ENCODE measurements at regions not wholly inside any gene's neighbourhood (a gene's known extent, or its start where the extent isn't known, plus 50 kb on each side); places are given as distances from the start of the nearest gene placed in this dataset.

DNA sequence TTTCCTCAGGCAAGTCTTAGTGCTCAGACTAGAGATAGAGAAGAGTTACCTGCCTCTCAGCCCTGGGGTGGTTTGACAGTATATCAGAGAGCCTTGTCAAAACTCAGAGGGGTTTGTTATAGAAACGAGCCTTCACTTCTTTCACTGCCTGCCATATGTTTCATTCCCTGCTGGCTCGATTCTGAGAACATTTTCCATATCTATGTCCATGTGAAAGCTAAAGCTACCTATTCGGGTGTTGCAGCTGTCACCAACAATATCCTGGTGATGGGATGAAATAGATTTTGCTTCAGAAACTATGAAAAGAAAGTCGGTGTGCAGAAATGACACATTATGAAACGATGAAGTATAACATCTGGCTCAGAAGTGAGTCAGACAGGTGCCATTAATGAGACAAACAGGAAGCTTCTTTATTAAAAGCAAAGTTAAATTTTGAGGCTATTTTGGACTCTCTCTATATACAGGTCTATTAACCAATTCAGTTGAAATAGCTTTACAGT, 56.1 kb upstream of the TANK start:
- H2AFZ ChIP-seq (ENCODE audit: insufficient read depth, low read depth, low read length, poor library complexity, severe bottlenecking): peak overlapping the region; percentile 40
- Mint-ChIP-seq H3K9me3 (ENCODE audit: insufficient read depth) (no peaks in the 10 kb centered on the region), H3K27ac (peak overlapping the region; percentile 72), H3K27me3 (no peaks in the 10 kb centered on the region), H3K4me1 (peaks cover 19% of the 10 kb centered on the region), H3K4me3 (peak overlapping the region; percentile 83)
- H3K9me3 ChIP-seq (ENCODE audit: control extremely low read depth in 1 of 3, control insufficient read depth in 2 of 3, insufficient read depth in 1 of 3, low read length in 2 of 3): no peaks in the 10 kb centered on the region
- H3K4me2 ChIP-seq (replicated peaks; ENCODE audit: low read depth, low read length, poor library complexity, severe bottlenecking): peak overlapping the region; percentile 35
- H3K4me3 ChIP-seq (ENCODE audit: control extremely low read depth in 1 of 5, extremely low read depth in 1 of 5, insufficient read depth in 1 of 5, low read depth in 2 of 5, low read length in 4 of 5): peak overlapping the region in 1 of 5 experiments; percentile 43
- intact Hi-C loops (cut with micrococcal nuclease): loop anchor here (2.0 to 5.0 kb wide), 2 partner anchors 15 to 33 kb away; no protein-coding TSS in a partner anchor
- no peaks in the 10 kb centered on the region for H3K79me2 ChIP-seq (ENCODE audit: control insufficient read depth, insufficient read depth, low read length)
- no peak overlapping the region for H3K27ac ChIP-seq (ENCODE audit: low read length in 2 of 2)
- ChIA-PET POLR2A (no interaction called here), CTCF (interaction anchor here (0.9 to 1.9 kb wide), 5 partner anchors 11 to 42 kb away, joined by 3 to 5 read pairs (median 3); no protein-coding TSS in a partner anchor)
- no peaks in the 10 kb centered on the region for H4K20me1 ChIP-seq (ENCODE audit: control insufficient read depth, insufficient read depth, low read length, poor library complexity, severe bottlenecking)
- peaks cover 0 to 6% of the 10 kb centered on the region in 2 donors for H3K4me1 ChIP-seq (ENCODE audit: control insufficient read depth in 2 of 2, insufficient read depth in 2 of 2, low read length in 2 of 2)
- H3K36me3 ChIP-seq (replicated peaks in 1 of 2; ENCODE audit: control extremely low read depth in 1 of 2, control insufficient read depth in 1 of 2, extremely low read depth in 1 of 2, insufficient read depth in 2 of 2, low read length in 1 of 2): no peaks in the 10 kb centered on the region
- WGBS (ENCODE audit: insufficient coverage): 83% methylated on average over 1 of the region's 5 CpGs
- TF ChIP-seq EZH2 (IDR thresholded peaks at IDR 0.05; ENCODE audit: borderline replicate concordance, insufficient read depth, low read depth, low read length, poor library complexity, severe bottlenecking): no peak
- no peak for TF ChIP-seq CTCF (IDR thresholded peaks at IDR 0.05)
- peak overlapping the region; percentile 20 for H3K9ac ChIP-seq (ENCODE audit: low read length)
- peak; percentile 33 for ATAC-seq (ENCODE audit: low read depth)
- DNase-seq: peak; percentile 14
- H3K27me3 ChIP-seq (replicated peaks in 1 of 4; ENCODE audit: control extremely low read depth in 1 of 4, control insufficient read depth in 3 of 4, insufficient read depth in 4 of 4, low read length in 3 of 4): peaks cover 0 to 4% (median 0%) of the 10 kb centered on the region in 4 experiments

GRCh38 chr2:161107265-161107664, 53.0 kb upstream of the TANK start:
- Histone ChIP-seq H3K4me2 (replicated peaks; ENCODE audit: low read depth, low read length, poor library complexity, severe bottlenecking) (no peak overlapping the region), H3K79me2 (ENCODE audit: control insufficient read depth, insufficient read depth, low read length) (no peaks in the 10 kb centered on the region), H3K9ac (ENCODE audit: low read length) (no peak overlapping the region), H3K4me1 (ENCODE audit: control insufficient read depth in 2 of 2, insufficient read depth in 2 of 2, low read length in 2 of 2) (peaks cover 0 to 6% of the 10 kb centered on the region in 2 donors), H3K36me3 (replicated peaks in 1 of 2; ENCODE audit: control extremely low read depth in 1 of 2, control insufficient read depth in 1 of 2, extremely low read depth in 1 of 2, insufficient read depth in 2 of 2, low read length in 1 of 2) (no peaks in the 10 kb centered on the region), H4K20me1 (ENCODE audit: control insufficient read depth, insufficient read depth, low read length, poor library complexity, severe bottlenecking) (no peaks in the 10 kb centered on the region), H2AFZ (ENCODE audit: insufficient read depth, low read depth, low read length, poor library complexity, severe bottlenecking) (no peak overlapping the region), H3K9me3 (ENCODE audit: control extremely low read depth in 1 of 3, control insufficient read depth in 2 of 3, insufficient read depth in 1 of 3, low read length in 2 of 3) (no peaks in the 10 kb centered on the region), H3K4me3 (ENCODE audit: control extremely low read depth in 1 of 5, extremely low read depth in 1 of 5, insufficient read depth in 1 of 5, low read depth in 2 of 5, low read length in 4 of 5) (no peak overlapping the region), H3K27ac (ENCODE audit: low read length in 2 of 2) (no peak overlapping the region), H3K27me3 (replicated peaks in 1 of 4; ENCODE audit: control extremely low read depth in 1 of 4, control insufficient read depth in 3 of 4, insufficient read depth in 4 of 4, low read length in 3 of 4) (no peaks in the 10 kb centered on the region)
- Mint-ChIP-seq H3K4me1 (peaks cover 22% of the 10 kb centered on the region), H3K4me3 (no peak overlapping the region), H3K9me3 (ENCODE audit: insufficient read depth) (no peaks in the 10 kb centered on the region), H3K27me3 (no peaks in the 10 kb centered on the region), H3K27ac (no peak overlapping the region)
- no peak for ATAC-seq (ENCODE audit: low read depth)
- POLR2A ChIA-PET: no interaction called here
- no peak for DNase-seq
- 100% methylated on average over 1 of the region's 1 CpG for WGBS (ENCODE audit: insufficient coverage)
- CTCF ChIA-PET: interaction anchor here (1.5 to 2.3 kb wide), 2 partner anchors 9 to 44 kb away, joined by 5 to 9 read pairs; no protein-coding TSS in a partner anchor
- intact Hi-C loops (cut with micrococcal nuclease): no loop called here
- TF ChIP-seq CTCF (IDR thresholded peaks at IDR 0.05) (no peak), EZH2 (IDR thresholded peaks at IDR 0.05; ENCODE audit: borderline replicate concordance, insufficient read depth, low read depth, low read length, poor library complexity, severe bottlenecking) (no peak)

Data from B cell (primary cell).